IMR-90 (cell line): ENCODE measurements at regions not wholly inside any gene's neighbourhood (a gene's known extent, or its start where the extent isn't known, plus 50 kb on each side); places are given as distances from the start of the nearest gene placed in this dataset.

Source experiments
- ATAC-seq: fragments of 200-7000 bp; cut with Tn5 transposase; 2 replicates; pipeline ENCODE4 v1.9.1; 2020; ENCODE audit warnings: low read depth, mild to moderate bottlenecking, moderate library complexity
- BruUV-seq: library from RNA; stranded (reverse); fragments of 400-500 nt; replicated peaks from 2 replicates; lab custom pipeline; 2021; lab: Mats Ljungman, UMichigan
- CTCF ChIA-PET: fragments of 300-600 bp; formaldehyde crosslinking; extraction: SDS; loops from one replicate; lab custom pipeline; 2021; ENCODE audit warnings: antibody characterized with exemption; lab: Yijun Ruan, JAX
- POLR2A ChIA-PET: fragments of 300-600 bp; sonication (Branson Sonifier 250); formaldehyde crosslinking; loops from one replicate; lab custom pipeline; 2022; ENCODE audit warnings: antibody characterized with exemption; ENCODE audit not compliant: unreplicated experiment; lab: Charles Lee
- DNase-seq: peaks from one replicate; pipeline ENCODE4 v3.0.0; 2013
- H2AFZ ChIP-seq: replicated peaks from 2 replicates; pipeline ENCODE3; 2013; ENCODE audit warnings: low read length, mild to moderate bottlenecking; ENCODE audit not compliant: poor library complexity
- H2AK5ac ChIP-seq: 2 replicates; pipeline ENCODE4 v1.6.1; 2013; ENCODE audit warnings: low read depth, low read length, inconsistent platforms
- H2AK9ac ChIP-seq: replicated peaks from 2 replicates; pipeline ENCODE3; 2013; ENCODE audit warnings: mild to moderate bottlenecking, low read depth, low read length, moderate library complexity; ENCODE audit not compliant: poor library complexity
- H2BK120ac ChIP-seq: 2 replicates; pipeline ENCODE4 v1.6.1; 2013; ENCODE audit warnings: low read depth, low read length, inconsistent platforms
- H2BK15ac ChIP-seq: 3 replicates; pipeline ENCODE4 v1.6.1; 2013; ENCODE audit warnings: low read depth, low read length, inconsistent platforms
- H2BK20ac ChIP-seq: 2 replicates; pipeline ENCODE4 v1.6.1; 2013; ENCODE audit warnings: low read depth, mild to moderate bottlenecking, inconsistent platforms, low read length, moderate library complexity
- H2BK5ac ChIP-seq: 2 replicates; pipeline ENCODE4 v1.6.1; 2013; ENCODE audit warnings: mild to moderate bottlenecking, low read depth, low read length, inconsistent platforms; ENCODE audit not compliant: poor library complexity, severe bottlenecking
- H3K14ac ChIP-seq: replicated peaks from 2 replicates; pipeline ENCODE4 v1.6.1; 2013; ENCODE audit warnings: low read depth, low read length, inconsistent platforms
- H3K18ac ChIP-seq: 2 replicates; pipeline ENCODE4 v1.6.1; 2013; ENCODE audit warnings: low read depth, low read length, control low read depth
- H3K23ac ChIP-seq: 2 replicates; pipeline ENCODE4 v1.6.1; 2013; ENCODE audit warnings: low read depth, low read length, inconsistent platforms
- H3K27ac ChIP-seq: 2 replicates; pipeline ENCODE4 v1.5.1; 2013; ENCODE audit warnings: mild to moderate bottlenecking, control low read depth, low read length; ENCODE audit not compliant: insufficient read depth
- H3K27me3 ChIP-seq: 2 replicates; pipeline ENCODE4 v1.6.1; 2013; ENCODE audit warnings: low read length; ENCODE audit not compliant: control insufficient read depth, insufficient read depth
- H3K36me3 ChIP-seq: 2 replicates; pipeline ENCODE4 v1.6.1; 2013; ENCODE audit warnings: low read length, mixed read lengths; ENCODE audit not compliant: control insufficient read depth, insufficient read depth
- H3K4ac ChIP-seq: 2 replicates; pipeline ENCODE4 v1.6.1; 2013; ENCODE audit warnings: low read depth, low read length, inconsistent platforms
- H3K4me1 ChIP-seq: 2 replicates; pipeline ENCODE4 v1.6.1; 2013; ENCODE audit warnings: low read length, mixed read lengths; ENCODE audit not compliant: control insufficient read depth, insufficient read depth
- H3K4me2 ChIP-seq: 2 replicates; pipeline ENCODE4 v1.6.1; 2013; ENCODE audit warnings: low read depth, mild to moderate bottlenecking, control low read depth, low read length, moderate library complexity
- H3K4me3 ChIP-seq: 2 replicates; pipeline ENCODE4 v1.5.1; 2013; ENCODE audit warnings: low read depth, mild to moderate bottlenecking, control low read depth, low read length, moderate library complexity; ENCODE audit not compliant: insufficient read depth
- H3K56ac ChIP-seq: 2 replicates; pipeline ENCODE4 v1.6.1; 2013; ENCODE audit warnings: low read length, inconsistent platforms; ENCODE audit not compliant: insufficient read depth; ENCODE audit errors: extremely low read depth
- H3K79me1 ChIP-seq, 2 experiments: 2 replicates each; pipeline ENCODE4 v1.6.1; 2013; ENCODE audit warnings: low read length in 2 of 2, inconsistent platforms in 1 of 2, low read depth in 1 of 2
- H3K9ac ChIP-seq: 2 replicates; pipeline ENCODE4 v1.6.1; 2013; ENCODE audit warnings: low read depth, low read length, control low read depth
- H3K9me1 ChIP-seq: 2 replicates; pipeline ENCODE4 v1.6.1; 2013; ENCODE audit warnings: low read length, inconsistent platforms; ENCODE audit not compliant: insufficient read depth
- H3K9me3 ChIP-seq: 2 replicates; pipeline ENCODE4 v1.6.1; 2013; ENCODE audit warnings: low read length; ENCODE audit not compliant: control insufficient read depth, insufficient read depth
- H4K20me1 ChIP-seq: 2 replicates; pipeline ENCODE4 v1.6.1; 2013; ENCODE audit warnings: low read length, inconsistent platforms; ENCODE audit not compliant: insufficient read depth
- H4K5ac ChIP-seq: 2 replicates; pipeline ENCODE4 v1.6.1; 2013; ENCODE audit warnings: mild to moderate bottlenecking, low read depth, low read length, control low read depth
- H4K8ac ChIP-seq, 2 experiments: 2 replicates each; pipeline ENCODE4 v1.6.1; 2013; ENCODE audit warnings: low read depth in 2 of 2, low read length in 2 of 2, control low read depth in 1 of 2, inconsistent platforms in 1 of 2
- H4K91ac ChIP-seq: 2 replicates; pipeline ENCODE4 v1.6.1; 2013; ENCODE audit warnings: low read depth, low read length, inconsistent platforms; ENCODE audit not compliant: insufficient read depth
- CHD1 ChIP-seq: IDR thresholded peaks from 2 replicates; pipeline ENCODE4 v1.6.1; 2012; ENCODE audit warnings: low read depth, low read length, improper control_type of control experiment
- CTCF ChIP-seq: conservative IDR thresholded peaks from 2 replicates; pipeline ENCODE4 v1.5.1; 2012; ENCODE audit warnings: mild to moderate bottlenecking, low read depth, low read length, improper control_type of control experiment
- MAFK ChIP-seq: IDR thresholded peaks from 2 replicates; pipeline ENCODE4 v1.6.1; 2012; ENCODE audit warnings: low read depth, low read length, improper control_type of control experiment
- MXI1 ChIP-seq: IDR thresholded peaks from 2 replicates; pipeline ENCODE4 v1.6.1; 2012; ENCODE audit warnings: low read depth, mild to moderate bottlenecking, low read length, moderate library complexity, borderline replicate concordance
- NFE2L2 ChIP-seq: fragments of 150-350 bp; IDR thresholded peaks from 2 replicates; pipeline ENCODE4 v1.6.1; 2016; ENCODE audit warnings: low read depth, mild to moderate bottlenecking, low read length
- RFX5 ChIP-seq: IDR thresholded peaks from 2 replicates; pipeline ENCODE4 v1.8.0; 2012; ENCODE audit warnings: low read depth, mild to moderate bottlenecking, low read length, moderate library complexity
- SMC3 ChIP-seq: fragments of 150-350 bp; IDR thresholded peaks from 2 replicates; pipeline ENCODE4 v1.6.1; 2016; ENCODE audit warnings: low read depth, mild to moderate bottlenecking, antibody characterized with exemption, low read length, moderate library complexity
- WGBS, 2 experiments: methylation state at CpG; one replicate each; pipeline versions ENCODE4 v1.1.5 to v1.1.7; 2013; ENCODE audit warnings: missing lambda C conversion rate in 2 of 2; ENCODE audit not compliant: insufficient read length in 1 of 2; ENCODE audit errors: extremely low coverage in 2 of 2; 5-methylcytosine and 5-hydroxymethylcytosine counted together
- dilution Hi-C: fragments of 300-500 bp; cut with HindIII; formaldehyde crosslinking; loops from one replicate; pipeline ENCODE4 v1.14.3; 2018; ENCODE audit warnings: low sequenced_read_pairs; ENCODE audit not compliant: unreplicated experiment
- in situ Hi-C: fragments of 300-500 bp; cut with MboI; formaldehyde crosslinking; loops from 3 replicates; pipeline ENCODE4 v1.14.3; 2019; ENCODE audit warnings: low sequenced_read_pairs, inconsistent platforms, mixed read lengths
- intact Hi-C: fragments of 100-400 bp; cut with micrococcal nuclease; formaldehyde crosslinking; loops from 2 replicates; pipeline ENCODE4 v1.10.0; 2022

- H2BK15ac ChIP-seq = no peak overlapping the region
- no peak overlapping the region for H4K8ac ChIP-seq
- no peak overlapping the region for H3K4ac ChIP-seq
- dilution Hi-C loops = no loop called here
- in situ Hi-C loops = no loop called here
- H2AK5ac ChIP-seq = no peak overlapping the region
- no peak overlapping the region for H3K4me2 ChIP-seq
- H2BK20ac ChIP-seq = no peak overlapping the region
- H3K18ac ChIP-seq = no peak overlapping the region
- 71% methylated on average over 10 of the region's 25 CpGs; no CpG with 5 or more reads in 1 of the 2 experiments for WGBS, 2 experiments
- H3K36me3 ChIP-seq = no peaks in the 10 kb centered on the region
- POLR2A ChIA-PET = no interaction called here
- DNase-seq = no peak
- no TSS peak for BruUV-seq
- ATAC-seq = no peak
- peaks cover 42% of the 10 kb centered on the region for H3K27me3 ChIP-seq
- H4K5ac ChIP-seq = no peak overlapping the region
- no peaks in the 10 kb centered on the region for H3K9me3 ChIP-seq
- no peaks in the 10 kb centered on the region for H3K9me1 ChIP-seq
- TF ChIP-seq MXI1 = no peak
- TF ChIP-seq NFE2L2 = no peak
- no peak for TF ChIP-seq MAFK
- no peak for TF ChIP-seq CTCF
- TF ChIP-seq SMC3 = no peak
- TF ChIP-seq RFX5 = no peak
- TF ChIP-seq CHD1 = no peak
- no peak overlapping the region for H2BK120ac ChIP-seq
- H4K91ac ChIP-seq = no peak overlapping the region
- no peak overlapping the region for H2BK5ac ChIP-seq
- no peak overlapping the region for H3K56ac ChIP-seq
- H4K20me1 ChIP-seq = no peaks in the 10 kb centered on the region
- no peak overlapping the region for H3K14ac ChIP-seq
- H3K23ac ChIP-seq = no peak overlapping the region
- H2AK9ac ChIP-seq = no peak overlapping the region
- intact Hi-C loops = no loop called here
- H3K27ac ChIP-seq = no peak overlapping the region
- no peaks in the 10 kb centered on the region for H3K4me1 ChIP-seq
- H3K9ac ChIP-seq = no peak overlapping the region
- CTCF ChIA-PET = no interaction called here
- H3K79me1 ChIP-seq = no peaks in the 10 kb centered on the region
- H3K4me3 ChIP-seq = no peak overlapping the region
- H2AFZ ChIP-seq = no peak overlapping the region
Measured at GRCh38 chr22:45077826-45078334, 68.1 kb upstream of the PHF21B start.
